GM19463 (cell line): ENCODE measurements at regions not wholly inside any gene's neighbourhood (a gene's known extent, or its start where the extent isn't known, plus 50 kb on each side); places are given as distances from the start of the nearest gene placed in this dataset.

Experiments used
- ATAC-seq: cut with Tn5 transposase; IDR thresholded peaks from one replicate; pipeline ENCODE4 v1.9.1; 2021; ENCODE audit warnings: mild to moderate bottlenecking, moderate library complexity; ENCODE audit not compliant: unreplicated experiment

DNA sequence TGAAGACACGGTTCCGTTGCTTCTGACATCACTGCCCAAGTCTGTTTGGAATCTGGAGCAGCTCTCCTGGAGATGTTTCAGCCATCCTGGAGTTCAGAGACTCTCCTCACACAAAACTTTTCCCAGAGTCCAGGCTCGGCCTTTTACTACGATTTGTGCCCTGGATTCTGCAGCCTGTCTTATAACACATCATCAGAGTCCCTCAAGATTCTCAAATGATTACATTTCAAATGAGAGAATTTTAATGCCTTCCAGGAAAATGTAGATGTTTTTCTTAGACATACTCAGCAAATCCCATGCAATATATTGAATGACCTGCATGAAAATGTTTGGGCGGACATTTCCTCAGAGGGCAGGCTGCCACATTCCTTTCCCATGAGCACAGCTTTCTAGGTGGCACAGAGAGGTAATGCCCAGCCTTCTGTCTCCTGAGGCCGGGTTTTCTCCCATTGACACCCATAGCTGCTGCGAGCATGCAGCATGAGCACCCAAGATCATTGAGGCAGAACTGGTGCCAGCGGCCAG is 129.1 kb downstream of the SNX19 start:
- no peak for ATAC-seq

DNA sequence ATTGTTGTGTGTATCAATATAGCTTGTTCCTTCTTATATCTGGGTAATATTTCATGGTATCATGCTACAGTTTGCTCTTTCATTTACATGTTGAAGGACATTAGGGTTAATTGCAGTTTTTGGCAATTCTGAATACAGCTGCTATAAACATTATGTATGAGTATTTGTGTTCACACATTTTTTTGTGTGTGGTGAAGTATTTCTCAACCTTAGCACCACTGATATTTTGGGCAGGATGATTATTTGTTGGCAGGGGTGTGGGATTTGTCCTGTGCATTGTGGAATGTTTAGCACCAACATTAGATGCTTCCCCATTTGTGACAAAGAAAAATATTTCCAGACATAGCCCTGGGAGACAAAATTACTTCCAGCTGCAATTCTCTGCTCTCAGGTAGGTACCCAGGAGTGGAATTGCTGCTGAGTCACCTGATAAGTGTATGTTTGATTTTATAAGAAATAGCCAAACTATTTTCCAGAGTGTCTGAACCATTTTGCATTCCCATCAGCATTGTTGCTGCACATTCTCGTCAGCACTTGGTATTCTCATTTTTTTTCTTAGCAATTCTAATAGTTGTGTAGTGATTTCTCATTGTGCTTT is 128.2 kb downstream of the SNX19 start:
- no peak for ATAC-seq

DNA sequence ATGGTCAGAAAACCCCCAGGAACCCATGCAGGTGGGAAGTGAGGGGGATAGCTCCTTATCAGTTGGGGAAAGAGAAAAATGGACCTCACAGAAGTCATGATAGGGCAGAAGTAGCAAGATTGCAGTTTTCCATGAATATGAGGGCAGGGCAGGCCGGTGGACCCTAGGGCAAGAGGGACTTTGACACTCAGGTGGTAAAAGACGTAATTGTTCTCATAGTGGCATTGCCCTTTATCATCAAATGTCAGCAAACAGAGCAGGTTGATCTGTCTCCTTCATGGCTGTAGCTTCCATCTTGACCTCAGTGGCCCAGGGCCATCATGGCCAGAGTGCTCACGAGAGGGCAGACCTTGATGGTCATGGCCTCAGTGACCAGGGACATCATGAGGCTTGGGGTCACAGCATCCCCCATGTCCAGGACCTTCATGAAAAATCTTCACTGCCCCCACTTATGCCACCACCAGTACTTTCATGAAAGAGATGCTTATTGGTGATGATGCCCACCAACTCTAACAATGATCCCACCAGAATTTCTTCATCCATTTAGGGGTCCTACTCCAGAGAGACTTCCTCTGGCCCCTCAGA is 127.1 kb downstream of the SNX19 start:
- no peak for ATAC-seq

DNA sequence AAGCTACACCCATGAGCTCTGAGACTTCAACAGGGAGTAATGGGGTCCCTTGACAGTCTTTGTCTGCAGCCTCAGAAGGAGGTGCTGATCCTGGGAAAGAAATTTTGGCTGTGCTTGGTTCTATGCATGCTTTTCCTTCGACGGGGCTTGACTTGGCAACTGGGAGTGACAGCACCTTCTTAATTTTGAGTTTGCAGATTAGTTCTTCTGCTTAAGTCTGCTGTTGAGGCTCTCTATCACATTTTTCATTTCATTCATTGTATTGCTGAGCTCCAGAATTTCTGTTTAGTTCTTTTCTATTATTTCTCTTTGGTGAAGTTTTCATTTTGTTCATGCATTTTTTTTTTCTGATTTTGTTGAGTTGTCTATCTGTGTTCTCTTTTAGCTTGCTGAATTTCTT is 125.6 kb downstream of the SNX19 start:
- no peak for ATAC-seq

DNA sequence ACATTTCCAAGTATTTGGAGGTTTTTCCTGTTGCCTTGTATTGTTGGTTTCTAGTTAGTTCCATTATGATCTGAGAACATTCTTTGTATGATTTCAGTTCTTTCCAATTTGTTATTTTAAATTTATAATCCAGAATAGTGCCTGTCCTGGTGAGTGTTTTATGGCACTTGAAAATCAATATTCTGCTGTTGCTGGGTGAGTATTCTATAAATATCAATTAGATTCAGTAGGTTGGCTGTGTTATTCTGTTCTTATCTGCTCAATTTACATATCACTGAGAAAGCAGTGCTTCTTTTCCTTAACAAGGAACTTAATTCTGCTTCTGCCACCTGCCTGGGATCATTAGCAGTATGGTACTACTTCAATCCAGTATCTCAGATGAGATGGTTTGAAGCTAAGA is 123.5 kb downstream of the SNX19 start:
- no peak for ATAC-seq

DNA sequence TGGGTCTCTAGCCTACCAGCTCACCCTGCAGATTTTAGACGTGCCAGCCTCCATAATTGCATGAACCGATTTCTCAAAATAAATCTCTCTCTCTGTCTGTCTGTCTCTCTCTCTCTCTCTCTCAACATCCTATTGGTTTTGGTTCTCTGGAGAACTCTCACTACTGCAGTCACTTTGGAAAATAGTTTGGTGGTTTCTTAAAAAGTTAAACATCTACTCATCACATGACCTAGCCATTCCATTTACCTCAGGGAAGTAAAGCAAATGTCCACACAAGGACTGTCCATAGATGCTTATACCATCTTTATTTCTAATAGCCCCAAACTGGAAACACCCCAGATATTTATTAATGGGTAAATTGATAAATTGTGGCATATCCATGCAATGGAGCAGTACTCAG is 119.5 kb downstream of the SNX19 start:
- no peak for ATAC-seq

DNA sequence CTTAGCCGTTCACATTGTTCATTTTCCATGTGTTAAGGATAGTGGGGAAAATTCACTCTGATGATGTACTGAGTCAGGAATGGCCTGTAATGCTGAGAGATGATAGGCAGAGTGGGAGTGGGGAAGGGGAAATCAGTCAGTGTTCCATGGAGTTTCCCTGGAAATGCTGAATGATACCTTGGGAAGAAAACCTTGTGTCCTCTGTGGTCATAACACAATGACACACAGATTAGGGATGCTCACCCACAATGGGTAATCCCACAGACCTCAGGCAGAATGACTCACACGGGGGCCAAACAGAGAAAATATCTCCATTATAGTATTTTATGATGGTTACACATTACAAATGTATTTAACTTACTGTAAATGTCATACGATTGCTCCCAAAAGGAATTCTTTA is 118.0 kb downstream of the SNX19 start:
- no peak for ATAC-seq

DNA sequence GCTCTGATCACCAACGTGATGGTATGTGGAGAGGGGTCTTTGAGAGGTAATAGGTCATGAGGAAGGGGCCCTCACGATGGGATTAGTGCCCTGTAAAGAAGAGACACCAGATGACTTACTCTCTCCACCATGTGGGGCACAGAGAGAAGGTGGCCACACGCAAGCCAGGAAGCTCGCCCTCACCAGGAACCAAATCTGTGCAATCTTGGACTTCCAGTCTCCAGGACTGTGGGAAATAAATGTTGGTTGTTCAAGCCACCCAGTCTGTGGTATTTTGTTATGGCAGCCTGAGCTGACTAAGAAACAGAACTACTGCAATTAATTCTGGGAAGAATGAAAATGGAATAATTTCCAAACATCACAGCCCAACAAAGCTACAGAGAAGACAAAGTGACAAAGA is 117.5 kb downstream of the SNX19 start:
- no peak for ATAC-seq

DNA sequence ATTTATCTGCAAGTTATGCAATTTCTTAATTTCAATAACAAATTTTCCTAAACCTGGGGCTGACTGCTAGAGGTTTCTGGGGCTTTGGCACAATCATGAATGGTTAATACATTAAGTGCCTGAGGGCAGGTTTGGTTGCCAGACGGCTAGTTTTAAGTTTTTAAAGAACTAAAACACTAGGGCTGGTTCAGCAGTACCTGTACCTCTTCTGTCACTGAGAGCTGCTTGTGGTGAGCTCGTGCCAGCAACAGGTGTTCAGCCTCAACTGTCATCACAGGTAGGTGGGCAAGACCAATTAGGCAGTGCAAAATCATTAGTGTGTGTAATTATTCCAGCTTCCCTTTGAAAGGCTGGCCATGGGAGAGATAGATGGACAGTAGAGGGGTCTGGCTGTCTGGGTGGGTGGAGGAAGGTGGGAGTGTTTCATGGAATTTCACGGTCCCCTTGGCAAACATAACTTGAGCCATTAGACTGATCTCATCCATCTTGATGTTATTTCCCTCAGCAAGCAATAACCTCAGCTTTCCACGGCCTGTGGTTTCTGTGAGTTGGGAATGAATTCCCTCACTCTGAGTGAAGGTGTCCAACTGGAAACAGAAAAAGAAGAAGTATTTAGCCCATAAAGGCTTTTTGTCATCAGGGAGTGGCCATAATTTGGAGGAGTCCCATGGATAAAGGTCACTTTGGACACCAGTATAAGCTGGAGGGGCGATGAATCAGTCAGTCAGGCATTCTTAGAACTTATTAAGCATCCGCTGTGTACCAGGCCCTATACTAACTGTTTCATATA is 114.8 kb downstream of the SNX19 start:
- ATAC-seq: no peak

DNA sequence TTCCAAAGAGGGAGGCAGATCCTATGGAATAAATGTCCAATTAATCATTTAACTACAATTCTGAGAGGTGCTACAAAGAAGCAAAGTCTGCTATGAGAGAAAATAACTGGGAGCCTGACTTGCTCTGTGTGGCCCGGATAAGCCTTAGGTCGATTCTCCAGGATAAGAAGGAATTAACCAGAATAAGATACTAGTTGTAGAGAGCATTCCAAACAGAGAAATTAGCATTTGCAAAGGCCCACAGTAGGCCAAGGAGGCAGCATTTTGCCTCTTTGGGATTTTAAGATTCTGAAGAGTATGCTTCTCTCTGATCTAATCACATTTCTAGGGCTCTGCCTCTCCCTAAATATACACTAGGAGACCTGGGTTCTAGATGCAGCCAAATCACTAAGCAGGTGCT is 113.7 kb downstream of the SNX19 start:
- no peak for ATAC-seq

DNA sequence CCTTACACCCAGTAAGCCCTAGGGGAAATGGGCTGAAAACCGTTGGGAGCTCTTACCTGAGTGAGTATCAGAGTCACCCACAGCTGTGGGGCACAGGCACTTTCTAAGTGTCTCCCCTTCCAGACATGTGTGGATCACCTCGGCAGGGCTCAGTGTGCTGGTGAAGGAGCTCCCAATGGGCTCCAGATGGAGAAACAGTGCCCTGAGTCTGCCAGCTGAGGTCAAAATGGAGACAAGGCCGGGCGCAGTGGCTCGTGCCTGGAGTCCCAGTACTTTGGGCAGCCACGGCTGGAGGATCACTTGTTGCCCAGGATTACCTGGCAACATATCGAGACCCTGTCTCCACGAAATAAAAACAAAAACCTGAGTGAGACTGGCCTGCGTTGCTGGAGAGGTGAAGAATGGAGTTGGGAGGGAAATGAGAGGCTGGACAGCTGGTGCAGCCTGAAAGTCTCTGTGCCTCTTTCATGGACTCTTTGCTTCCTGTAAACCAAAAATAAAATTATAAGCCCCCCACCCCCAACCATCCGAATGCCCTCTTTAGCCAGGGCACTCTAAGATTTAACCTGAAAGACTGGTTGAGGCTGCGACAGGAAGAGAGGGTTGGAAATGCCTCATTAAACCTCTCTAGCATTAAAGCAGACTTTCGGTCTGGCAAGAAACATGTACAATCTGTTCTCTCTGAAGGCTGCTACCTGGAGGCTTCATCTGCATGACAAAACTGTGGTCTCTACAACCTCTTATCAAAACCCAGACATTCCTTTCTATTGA is 111.8 kb downstream of the SNX19 start:
- no peak for ATAC-seq

DNA sequence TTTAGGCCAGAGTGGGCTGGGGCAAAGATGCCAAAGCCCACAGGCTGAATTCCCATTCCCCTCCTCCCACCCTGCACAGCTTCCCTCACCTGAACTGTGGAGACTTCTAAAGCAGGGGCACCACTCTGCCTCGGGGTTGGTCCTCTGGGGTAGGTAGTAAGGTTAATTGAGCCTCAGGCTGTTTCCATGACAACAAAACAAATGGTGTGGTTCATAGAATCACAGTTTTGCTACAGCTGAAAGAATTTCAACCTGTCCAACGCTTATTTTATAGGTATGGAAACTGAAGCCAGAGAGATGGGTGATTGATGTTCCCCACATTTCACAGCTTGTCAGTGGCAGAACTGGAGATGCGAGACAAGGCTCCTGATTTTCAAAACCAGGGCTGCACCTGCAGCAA is 109.5 kb downstream of the SNX19 start:
- ATAC-seq: no peak

DNA sequence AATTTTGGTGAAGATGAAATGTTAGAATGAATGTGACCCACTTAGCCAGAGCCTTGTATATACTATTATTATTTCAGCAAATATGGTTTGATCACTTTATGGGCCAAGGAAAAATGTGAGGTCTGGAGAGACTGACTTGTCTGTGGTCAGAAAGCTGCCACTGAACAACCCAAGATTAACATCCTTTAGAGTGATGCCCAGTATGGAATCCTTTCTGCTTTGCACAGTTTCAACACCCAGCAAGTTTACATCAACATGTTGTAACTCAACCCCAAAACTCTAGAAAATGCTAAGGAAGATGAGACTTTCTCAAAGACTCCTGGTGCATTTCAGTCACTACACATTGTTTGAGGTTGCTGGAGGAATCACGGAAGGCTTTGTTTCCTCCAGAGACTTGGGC is 107.7 kb downstream of the SNX19 start:
- no peak for ATAC-seq

DNA sequence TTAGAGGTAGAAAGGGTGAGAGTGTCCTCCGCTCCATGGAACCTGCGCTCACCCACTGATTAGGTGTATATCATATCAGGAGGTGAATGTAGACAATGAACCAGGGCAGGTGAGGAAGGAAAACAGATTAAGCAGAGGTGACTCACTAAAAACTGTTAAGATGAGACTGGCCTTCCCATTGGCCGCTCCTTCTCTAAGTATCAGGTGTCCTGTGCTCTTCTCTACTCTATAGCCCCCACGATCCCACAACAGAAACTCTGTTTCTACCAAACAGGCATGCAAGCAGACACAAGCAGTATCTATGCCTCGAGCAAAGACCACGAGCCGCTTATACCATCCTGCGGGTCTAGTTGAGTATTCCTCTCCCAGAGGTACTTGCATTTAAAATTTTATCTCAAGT is 103.1 kb downstream of the SNX19 start:
- ATAC-seq: no peak

DNA sequence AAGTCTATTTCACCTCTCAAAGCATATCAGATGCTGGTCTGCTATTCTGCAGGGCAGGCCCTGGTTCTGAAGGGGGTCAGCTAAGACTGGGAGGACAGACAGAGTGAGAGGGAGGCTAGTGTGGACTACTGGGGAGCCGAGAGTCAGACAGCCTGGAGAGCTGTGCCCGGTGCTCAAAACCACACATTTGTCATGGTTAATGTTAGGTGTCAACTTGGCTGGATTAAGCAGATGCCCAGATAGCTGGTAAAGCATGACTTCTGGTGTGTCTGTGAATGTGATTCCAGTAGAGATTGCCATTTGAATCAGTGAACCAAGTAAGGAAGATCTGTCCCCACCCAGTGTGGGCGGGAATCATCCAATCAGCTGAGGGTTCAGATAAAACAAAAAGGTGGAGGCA is 102.6 kb downstream of the SNX19 start:
- ATAC-seq: no peak

DNA sequence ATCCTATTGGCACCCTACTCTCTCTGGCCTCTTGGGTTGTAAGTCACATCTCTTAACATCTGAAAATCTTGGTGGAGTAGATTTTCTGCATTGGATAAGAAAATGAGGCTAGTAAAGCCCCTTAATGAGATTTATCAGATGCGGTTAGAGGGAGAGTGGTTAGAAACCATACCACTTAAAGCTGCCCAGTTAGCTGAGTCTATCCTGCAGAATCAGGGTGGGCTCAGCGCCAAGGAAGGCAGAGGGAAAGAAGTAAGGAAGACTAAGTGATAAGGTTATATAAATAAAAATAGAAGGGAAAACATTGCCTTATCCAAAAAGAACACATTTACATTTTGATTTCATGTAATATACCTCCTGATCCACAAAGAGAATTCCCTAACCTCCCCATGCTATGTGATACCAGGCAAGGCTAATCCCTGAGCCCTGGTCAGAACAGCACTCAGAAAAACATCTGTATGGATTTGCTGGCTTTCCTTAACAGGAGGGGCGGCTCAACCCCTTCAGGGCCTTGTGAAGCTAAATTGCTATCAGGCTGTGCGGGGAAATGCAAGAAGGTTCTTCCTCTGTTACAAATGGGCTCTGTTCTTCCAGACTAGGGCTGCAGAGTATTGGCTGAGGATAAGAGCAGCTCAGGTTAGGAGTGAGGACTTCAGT is 101.7 kb downstream of the SNX19 start:
- no peak for ATAC-seq

DNA sequence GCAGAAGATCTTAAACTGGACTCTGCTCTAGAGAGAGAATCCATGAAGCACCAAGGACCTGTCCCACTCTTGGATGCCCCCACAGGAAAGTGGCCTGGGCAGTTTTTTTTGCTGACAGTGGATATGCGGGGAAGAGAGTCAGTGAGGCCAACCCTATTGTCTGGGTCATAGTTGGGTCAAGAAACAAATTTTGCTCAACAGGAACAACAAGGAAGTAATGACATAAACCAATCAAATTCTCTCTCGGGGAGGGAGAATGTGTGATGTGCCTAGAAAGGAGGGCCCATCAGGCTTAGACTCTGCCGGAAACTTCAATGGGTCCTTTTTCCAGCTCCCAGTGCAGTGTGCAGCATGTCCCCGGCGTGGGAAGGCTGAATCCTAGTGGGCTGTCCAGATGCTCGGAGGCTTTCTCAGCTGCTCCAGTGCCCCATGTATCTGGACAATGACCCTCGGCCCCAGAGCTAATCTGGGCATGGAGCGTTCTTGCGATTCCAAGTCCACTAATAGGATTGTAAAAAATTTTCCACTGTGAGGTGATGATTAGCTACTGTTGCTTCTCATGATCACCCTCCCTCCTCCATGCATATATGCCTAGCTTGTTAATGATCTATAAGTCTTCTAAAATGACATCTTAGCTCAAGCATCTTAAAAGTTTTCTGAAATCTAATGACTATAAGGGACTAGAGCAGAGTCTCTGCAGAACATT is 101.0 kb downstream of the SNX19 start:
- no peak for ATAC-seq

DNA sequence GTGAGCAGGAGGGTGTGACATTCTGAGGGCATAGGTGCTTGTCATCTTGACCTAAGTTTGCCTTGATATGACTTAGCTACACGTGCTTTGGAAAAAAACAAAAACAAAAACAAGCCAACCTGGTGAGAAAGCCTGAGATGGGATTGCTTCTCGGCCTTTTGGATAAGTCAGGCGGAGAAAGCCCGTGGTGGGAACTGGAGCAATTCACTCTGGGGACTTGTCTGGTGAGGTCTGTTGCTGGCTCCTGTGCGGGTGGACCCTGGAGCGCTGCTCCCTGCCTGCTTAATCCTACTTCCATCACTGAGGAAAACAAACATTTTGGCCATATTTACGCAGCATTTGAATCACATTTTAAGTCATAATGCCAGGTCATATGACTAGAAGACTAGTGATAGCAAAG is 100.3 kb downstream of the SNX19 start:
- ATAC-seq: no peak

DNA sequence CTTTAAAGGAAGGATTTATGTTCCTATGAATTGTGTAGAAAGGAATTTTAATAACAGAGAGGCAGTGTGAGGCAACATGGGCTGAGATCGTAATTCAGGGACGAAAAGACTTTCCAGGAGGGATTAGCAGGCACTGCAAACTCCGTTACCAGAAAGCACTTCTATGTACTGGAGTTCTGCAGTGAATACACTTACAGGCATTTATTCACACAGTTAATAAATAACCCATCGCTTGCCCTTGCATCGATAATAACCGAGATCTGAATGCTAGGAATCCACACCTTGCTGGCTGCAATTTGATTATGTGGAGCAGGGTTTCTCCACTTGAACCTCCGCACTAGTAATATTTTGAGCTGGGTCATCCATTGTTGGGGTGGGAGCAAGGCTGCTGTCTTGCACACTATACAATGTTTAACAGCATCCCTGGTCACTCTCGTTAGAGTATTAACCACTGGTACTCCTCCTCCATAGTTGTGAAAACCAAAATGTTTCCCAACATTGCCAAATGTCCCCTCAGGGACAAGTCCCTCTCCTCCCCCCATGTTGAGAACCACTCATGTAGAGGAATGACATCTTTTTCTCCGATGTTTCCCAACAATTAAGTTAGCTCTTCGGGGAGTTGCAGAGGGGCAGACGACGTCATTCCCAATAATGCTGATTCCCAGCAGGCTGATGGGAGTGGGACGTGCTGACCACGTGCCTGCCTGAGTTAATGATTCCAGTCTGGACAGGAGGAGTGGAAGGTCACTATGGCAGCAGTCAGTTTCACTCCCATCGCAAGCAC is 99.5 kb downstream of the SNX19 start:
- no peak for ATAC-seq
